ENCODE measurements at regions not wholly inside any gene's neighbourhood (a gene's known extent, or its start where the extent isn't known, plus 50 kb on each side); places are given as distances from the start of the nearest gene placed in this dataset.
"Not testable (repeated sequence)": the region's sequence is repeated elsewhere in the genome, so short reads cannot be mapped to it uniquely, and the experiment has no call there.

DNA sequence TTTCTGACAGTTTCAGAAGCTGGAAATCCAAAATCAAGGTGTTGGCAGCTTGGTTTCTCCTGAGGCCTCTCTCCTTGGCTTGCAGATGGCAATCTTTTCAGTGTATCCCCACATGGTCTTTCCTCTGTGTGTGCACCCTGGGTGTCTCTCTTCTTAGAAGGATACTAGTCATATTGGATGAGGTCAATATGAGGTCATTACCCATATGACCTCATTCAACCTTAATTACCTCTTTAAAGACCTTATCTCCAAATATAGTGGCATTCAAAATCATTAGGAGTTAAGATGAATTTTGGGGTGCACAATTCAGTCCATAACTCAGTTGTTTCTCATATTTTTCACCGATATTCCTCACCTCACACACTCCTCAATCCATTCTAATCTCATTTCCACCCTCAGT, 92.4 kb upstream of the TGM3 start:
- no peak for DNase-seq

DNA sequence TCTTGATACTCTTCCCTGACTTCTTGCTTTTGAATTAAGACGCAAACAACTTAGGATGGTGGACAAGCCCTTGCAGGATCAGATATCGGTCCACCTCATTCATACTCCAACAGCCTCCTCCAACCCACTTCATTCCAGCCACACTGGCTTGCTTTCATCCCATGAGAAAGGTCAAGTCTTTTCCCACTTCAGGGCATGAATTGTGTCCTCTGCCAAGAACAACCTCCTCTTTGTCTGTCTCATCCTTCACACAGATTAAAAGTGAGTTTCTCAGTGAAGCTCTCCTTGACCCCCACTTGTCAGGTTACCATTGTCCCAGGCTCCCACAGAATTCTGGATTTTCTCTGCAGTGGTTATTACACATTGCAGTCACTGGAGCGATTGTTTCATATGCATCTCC, 91.8 kb upstream of the TGM3 start:
- no peak for DNase-seq

DNA sequence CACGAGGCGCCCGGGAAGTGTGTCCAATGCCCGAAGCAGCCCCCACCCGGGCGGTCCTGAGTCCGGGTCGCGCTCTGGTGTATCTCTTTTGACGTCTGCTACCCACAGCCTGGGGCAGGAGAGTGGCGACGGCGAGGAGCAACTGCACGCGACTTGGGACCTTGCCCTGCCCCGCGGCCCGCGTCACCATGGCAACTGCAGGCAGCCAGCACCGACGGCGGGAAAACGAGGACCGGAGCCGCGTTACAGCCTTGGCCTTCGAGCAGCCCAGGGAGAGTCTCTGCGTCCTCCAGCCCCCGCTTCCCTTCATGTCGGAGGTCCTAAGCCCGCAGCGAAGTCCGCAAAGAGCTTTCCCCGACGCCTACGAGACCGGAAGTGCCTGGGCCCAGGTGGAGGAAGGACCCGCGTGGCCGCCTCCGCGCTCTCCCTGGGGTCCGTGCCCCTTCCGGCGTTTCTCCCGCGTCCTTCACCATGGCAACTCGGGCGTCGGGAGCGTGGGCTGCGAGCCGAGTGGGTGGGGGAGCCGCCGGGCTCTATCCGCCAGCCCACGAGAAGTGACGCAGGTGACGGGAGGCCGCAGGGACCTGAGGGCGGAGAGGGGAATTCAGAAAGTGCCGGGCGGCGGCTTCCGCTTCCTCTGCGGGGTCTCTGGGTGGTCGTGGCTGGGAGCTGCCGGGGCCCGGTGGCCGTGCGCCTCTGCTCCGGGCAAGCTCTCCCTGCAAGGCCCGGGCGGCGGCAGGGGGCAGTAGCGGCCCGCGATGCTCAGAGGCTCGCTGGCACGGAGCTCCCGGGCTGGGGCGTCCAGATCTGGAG, 88.6 kb upstream of the TGM3 start:
- DNase-seq, result peak; percentile 27 to 72

DNA sequence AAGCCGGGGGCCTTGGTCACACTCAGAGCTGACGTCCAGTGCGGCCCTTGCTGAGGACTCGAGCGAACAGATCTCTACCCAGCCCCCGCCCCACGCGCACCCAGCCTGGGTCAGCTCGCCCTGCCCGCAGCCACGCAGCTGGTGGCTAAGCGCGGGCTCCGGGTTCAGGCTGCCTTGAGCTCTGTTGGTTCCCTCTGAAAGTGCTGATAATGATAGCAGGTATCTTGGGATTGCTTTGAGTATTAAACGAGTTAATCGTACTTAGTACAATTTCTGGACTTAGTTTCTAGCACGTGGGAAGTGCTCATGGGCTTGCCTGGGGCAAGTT, 88.1 kb upstream of the TGM3 start:
- no peak for DNase-seq

DNA sequence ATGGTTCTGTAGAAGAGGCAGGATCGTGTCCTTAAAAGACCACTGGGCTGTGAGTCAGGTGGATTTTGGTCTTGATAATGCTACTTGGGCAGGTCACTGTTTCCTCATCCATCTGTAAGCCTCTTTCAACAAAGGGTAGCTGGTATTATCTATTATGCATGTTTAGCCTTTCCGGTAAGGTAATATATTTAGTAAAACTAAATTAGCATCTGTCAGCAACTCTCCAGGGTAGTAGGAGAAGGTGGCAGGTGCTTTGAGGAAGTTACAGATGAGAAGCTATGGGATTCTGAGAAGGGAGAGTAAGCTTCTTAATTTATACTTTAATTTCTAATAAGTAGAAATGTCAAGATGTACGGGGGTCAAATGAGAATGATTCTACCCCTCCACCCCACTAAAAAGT, 86.9 kb upstream of the TGM3 start:
- DNase-seq, result no peak

DNA sequence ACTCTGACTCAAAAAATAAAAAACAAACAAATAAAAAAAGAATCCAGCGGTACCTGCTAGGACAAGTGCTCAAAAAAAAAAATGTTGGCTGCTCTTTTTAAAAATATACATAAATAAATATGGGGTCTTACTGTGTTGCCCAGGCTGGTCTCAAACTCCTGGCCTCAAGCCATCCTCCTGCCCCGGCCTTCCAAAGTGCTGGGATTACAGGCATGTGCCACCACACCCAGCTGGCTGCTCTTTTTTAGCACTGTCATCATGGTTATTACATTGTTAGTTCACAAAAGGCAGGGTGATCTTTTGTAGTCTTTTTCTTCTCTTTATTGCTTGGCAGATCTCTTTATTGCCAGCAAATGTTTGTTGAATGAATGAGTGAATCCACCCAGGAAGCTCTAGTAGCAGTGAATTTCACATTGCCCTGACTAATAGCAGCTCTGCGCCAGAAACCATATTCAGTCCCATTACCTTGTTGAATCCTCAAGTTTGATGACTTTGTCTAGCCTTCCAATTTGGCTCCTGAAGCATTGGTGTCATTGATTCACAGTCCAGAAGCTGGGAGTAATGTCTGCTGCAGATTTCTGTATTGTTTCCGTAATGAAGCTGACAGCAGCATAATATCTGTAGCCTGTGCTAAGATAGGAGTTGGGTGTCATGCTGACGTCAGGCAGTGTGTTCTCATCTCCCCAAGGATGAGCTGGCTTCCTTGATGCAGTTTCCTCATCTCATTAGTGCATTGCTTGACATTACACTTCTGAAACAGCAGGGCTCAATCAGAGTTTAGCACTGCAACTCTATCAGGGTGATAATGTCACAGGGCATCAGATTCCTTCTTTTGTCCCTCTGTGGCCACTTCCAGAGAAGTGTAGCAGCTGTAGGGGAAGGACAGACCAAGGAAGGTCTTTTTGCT, 84.9 kb upstream of the TGM3 start:
- DNase-seq, result peak in 1 of 2 donors; percentile 75

DNA sequence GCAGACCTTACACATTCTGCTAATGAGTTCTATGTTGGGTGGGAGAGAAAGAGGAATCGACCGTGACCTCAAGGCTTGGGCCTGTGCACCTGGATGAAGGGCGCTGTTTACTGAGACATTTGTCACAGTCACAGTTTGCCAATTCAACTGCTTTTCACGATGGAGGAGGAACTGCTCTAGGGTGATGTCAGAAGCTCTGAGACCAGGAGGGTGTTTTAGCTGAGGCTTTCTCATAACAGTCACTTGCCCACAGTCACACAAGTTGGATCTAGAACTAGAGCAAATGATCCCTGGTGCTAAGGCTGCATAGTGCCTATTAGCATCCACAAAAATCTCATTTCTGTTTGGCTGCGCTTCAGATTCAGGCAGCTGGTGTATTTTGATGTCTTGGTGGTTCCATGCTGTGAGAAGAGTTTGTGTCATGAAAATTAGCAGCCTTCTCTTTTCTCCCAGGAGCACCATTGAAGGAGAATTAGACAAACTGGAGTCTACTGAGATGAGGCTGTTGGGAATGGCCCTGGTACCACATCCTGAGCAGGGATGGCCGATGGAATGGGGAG, 83.3 kb upstream of the TGM3 start:
- no peak for DNase-seq

DNA sequence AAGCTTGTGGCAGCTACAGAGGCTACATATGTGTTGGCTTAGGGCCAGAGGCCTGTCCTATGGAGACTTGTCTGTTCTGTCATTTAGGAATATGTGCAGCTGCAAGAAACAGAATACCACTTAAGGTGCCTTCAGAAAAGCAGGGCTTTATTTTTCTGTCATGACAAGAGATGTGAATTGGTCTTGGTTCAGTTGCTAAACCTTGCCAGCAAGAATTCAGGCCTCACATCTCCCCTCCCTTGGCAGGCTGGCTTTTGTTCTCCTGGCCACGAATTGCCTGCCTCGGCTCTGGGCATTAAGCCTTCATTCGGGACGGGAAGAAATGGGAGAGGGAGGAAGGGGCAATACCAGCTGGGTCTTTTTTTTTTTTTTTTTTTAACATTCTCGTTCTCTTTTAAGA, 82.4 kb upstream of the TGM3 start:
- DNase-seq, result no peak

DNA sequence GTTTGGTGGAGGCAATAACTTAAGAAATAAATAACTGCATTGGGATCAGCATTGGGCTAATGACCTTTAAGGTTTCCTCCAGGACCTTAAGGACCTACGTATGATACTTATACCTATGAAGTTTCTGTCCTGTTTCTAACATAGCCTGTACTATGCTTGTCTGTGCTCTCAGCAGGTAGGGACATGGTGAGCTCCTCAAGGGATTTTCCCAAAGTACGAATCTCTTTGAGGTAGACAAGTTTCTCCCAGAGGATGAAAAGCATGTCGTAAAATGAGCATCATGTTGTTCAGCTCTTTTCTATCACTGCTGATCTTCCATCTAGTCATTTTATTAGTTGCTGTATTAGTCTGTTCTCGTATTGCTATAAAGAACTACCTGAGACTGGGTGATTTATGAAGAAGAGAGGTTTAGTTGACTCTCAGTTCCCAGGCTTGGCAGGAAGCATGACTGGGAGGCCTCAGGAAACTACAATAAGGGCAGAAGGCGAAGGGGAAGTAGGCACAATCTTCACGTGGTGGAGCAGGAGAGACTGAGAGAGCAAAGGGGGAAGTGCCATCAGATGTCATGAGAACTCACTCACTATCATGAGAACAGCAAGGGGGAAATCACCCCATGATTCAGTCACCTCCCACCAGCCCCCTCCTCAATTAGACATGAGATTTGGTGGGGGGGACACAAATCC, 77.8 kb upstream of the TGM3 start:
- peak; percentile 24 to 76 for DNase-seq

DNA sequence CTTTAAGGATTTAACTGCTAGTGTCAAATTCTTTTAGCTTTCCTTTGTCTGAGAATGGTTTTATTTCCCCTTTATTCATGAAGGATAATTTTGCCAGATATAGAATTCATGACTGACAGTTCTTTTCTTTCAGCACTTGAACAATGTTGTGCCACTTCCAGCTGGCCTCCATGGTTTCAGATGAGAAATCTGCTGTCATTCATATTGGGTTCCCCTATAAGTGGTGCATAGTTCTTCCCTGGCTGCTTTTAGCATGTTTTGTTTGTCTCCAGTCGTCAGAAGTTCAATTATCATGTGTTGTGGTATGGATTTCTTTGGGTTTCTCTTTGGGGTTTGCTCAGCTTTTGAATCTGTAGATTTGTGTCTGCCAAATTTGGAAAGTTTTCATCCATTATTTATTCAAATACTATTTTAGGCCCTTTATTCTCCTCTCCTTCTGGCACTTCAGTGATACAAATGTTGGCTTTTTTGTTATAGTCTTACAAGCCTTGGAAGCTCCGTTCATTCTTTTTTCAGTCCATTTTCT, 76.3 kb upstream of the TGM3 start:
- DNase-seq, result no peak

DNA sequence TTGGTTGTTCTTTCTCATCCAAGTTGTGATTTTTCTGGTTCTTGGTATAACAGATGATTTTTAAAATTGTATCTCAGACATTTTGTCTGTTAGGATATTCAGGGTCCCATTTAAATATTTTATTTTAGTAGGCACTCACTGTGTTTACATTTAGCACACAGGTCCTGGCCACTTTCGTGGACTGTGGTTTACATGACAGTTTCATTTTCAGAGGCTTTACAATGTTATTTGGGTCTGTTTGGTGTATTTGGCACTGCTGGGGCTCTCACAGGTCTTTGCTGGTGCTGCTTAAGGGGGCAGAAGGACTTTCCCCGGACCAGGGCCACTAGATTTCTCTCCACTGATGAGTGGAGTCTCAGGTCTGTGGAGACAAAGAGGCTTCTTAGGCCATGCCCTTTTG, 75.5 kb upstream of the TGM3 start:
- DNase-seq, result no peak

DNA sequence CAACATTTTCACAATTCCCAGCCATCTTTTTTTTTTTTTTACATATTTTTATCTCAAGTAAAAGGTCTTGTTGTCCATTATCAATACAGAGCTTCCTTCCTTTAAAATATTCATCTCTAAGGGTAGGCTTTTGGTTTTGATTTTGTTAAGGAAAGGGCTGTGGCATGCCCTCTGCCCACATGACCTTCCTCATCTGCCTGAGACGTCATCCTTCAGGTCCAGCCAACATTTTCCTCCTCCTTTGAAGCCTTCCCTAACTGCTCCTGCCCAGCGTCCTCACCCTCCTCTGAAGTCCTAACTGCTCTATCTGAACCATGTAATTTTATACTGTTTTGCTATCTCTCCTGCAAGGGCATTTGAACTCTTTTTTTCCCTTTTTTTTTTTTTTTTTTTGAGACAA, 73.9 kb upstream of the TGM3 start:
- DNase-seq, result no peak

DNA sequence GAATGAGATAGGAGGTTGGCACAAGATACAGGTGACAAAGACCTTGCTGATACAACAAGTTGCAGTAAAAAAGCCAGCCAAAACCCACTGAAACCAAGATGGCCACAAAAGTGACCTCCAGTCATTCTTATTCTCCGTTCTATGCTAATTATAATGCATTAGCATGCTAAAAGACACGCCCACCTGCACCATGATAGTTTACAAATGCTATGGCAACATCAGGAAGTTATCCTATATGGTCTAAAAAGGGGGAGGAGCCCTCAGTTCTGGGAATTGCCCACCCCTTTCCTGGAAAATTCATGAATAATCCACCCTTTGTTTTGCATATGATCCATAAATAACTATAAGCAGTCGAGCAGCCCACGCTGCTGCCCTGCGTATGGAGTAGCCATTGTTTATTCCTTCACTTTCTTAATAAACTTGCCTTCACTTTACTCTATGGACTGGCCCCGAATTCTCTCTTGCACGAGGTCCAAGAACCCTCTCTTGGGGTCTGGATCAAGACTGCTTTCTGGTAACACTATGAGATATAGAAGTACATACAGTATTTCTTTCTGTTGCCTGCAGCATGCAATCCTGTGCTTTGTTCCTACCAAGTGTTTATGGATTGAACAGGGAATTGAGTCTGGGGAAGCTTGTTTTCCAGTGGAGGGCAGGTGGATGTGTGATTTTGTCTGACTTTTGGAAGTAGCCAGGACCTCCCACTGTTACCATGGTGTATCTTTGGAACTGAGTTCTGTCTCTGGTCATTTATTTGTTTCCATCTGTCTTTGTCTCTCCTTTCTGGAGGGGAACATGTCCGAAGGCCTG, 72.0 kb upstream of the TGM3 start:
- no peak for DNase-seq

DNA sequence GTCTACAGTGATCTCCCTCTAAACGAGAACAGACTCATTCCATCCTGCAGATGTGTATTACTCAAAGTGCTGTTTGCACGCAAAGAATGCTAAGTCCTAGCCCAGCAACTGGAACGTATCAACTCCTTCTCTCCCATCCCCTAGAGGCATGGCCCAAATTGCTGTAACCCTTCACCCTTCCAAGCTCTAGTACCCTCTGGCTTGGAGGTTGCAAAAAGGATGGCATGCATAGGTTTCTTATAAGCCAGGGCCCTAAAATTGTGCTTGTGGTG, 71.5 kb upstream of the TGM3 start:
- DNase-seq, result no peak

DNA sequence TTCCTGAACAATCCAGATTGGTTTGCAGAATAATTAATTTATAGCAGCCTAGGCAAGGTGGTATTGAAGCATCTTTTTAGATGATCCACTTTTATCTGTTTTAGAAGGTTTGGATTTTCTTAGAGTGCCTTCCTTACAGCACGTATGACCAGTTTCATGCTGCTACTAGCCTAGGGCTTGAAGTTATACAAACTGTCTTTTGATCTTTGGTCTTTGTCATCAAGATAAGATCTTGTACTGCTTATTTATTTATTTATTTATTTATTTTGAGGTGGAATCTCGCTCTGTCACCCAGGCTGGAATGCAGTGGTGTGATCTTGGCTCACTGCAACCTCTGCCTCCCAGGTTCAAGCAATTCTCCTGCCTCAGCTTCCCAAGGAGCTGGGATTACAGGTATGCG, 68.5 kb upstream of the TGM3 start:
- not testable (repeated sequence) for DNase-seq

DNA sequence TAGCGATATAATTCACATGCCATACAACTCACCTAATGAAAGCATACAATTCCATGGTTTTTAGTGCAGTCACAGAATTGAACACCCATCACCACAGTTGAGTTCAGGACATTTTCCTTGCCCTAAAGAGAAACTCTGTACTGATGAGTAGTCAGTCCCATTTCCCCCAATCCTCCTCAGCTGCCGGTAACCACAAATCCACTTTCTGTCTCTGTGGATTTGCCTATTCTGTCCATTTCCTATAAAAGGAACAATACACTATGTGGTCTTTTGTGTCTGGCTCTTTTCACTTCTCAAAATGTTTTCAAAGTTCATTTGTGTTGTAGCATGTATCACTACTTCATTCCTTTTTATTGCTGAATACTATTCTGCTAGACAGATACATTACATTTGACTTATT, 67.9 kb upstream of the TGM3 start:
- DNase-seq, result no peak

DNA sequence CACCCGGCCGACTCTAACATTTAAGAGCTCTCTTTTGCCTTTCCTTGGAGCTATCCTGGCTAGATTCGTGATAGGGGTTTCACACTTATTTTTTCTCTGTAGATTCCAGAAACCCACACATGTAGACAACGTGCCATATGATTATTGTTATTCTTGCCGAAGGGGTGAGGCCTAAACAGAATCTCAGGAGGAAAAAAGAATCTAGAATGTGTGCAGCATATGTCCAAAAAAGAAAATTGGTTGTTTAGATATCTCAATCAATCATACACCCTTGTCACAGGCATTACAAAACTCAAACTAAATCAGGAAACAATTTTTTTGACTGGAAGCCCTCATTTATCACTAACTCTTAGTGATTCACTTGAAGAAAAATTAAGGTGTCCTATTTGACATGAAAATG, 66.9 kb upstream of the TGM3 start:
- DNase-seq, result no peak

DNA sequence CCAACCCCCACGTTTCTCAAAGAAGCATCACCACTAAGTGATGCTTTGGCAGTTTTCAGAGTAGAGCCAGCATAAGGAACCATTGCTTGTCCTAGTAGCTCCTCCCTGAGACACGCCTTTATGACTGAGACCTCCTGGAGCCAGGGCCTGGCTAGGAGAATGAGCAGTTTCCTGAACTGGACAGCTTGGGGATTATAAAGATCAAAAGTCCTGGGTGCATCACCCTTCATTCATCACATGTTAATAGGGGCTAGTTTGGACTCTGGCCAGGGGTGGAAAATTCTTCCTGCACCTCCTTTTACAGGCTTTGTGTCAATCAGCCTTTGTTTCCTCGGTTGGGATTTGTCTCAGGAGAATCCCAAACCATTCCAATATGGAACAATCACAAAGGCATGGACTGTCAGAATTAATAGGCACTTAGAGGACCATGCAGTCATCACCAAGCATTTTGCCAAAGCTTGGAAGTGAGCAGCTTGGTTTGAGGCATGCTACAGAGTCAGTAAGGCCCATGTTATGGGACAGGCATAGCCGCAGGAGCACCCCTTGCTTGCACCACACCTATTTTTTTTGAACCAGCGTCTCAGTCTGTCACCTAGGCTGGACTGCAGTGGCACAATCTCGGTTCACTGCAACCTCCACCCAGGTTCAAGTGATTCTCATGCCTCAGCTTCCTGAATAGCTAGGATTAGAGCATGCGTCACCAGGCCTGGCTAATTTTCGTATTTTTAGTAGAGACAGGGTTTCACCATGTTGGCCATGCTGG, 64.9 kb upstream of the TGM3 start:
- no peak for DNase-seq

DNA sequence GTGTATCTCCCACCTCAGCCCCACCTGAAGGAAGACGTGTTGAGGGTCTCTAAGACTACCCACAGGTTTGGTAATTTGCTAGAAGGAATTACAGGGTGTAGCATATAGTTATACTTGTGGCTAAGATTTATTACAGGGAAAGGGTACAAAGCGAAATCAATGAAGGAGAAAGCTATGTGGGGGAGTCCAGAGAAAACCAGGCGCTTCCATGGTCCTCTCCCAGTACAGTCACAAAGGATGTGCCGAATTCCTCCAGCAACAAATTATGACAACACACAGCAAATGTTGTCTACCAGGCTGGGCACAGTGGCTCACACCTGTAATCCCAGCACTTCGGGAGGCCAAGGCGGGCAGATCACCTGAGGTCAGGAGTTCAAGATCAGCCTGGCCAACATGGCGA, 64.1 kb upstream of the TGM3 start:
- no peak for DNase-seq

DNA sequence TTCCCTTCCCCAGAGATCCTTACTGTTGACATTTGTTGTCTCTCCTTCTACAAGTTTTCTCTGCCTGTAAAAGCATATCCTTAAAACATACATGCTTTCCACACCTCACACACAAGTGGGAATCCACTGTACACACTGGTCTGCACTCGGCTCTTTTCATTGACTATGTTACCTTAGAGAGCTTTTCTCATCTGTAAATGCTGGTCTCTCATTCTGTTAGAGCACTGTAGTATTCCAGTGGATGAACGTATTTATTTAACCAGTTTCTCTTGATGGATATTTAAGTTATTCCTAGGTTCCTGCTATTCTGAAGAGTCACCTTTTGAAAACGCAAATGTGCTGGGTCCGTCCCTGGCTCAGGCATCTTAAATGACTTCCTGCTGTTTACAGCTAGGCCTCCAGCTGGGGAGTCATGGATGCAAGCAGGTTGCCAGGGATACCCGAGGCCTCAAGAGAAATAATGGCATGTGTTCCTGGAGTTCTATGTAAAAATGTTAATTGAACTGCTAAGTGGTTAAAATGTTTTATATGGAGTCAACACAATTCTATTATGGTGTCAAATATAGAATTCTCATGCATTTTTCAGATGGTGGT, 61.1 kb upstream of the TGM3 start:
- DNase-seq, result no peak

DNA sequence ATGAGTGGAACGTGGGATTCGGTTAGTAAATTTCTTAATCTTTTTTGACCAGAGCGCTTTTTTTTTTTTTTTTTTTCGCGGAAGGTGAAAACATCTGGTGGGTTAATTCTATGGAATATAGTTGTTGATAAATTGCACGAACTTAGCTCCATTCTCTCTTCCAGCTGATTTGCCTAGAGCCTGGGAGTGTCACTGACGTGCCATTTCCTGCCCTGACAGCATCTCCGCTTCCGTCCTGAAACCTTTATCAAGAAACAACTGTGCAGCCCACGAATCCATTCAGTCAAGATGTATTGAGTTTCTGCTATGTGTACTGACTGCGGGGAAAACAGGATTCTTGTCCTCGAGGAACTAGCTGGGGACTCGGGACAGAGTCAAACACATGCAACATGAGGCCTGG, 59.5 kb upstream of the TGM3 start:
- DNase-seq, result no peak
